Panc1 (cell line): ENCODE measurements at regions not wholly inside any gene's neighbourhood (a gene's known extent, or its start where the extent isn't known, plus 50 kb on each side); places are given as distances from the start of the nearest gene placed in this dataset.

Source experiments
- ATAC-seq: fragments of 200-7000 bp; cut with Tn5 transposase; 2 replicates; pipeline ENCODE4 v1.9.1; 2020; ENCODE audit warnings: mild to moderate bottlenecking, moderate library complexity
- BruUV-seq: library from RNA; stranded (reverse); fragments of 400-500 nt; replicated peaks from 2 replicates; lab custom pipeline; 2021; lab: Mats Ljungman, UMichigan
- CTCF ChIA-PET: fragments of 300-600 bp; sonication (Branson Sonifier 250); formaldehyde crosslinking; loops from one replicate; lab custom pipeline; 2022; ENCODE audit warnings: antibody characterized with exemption; lab: Charles Lee
- POLR2A ChIA-PET: fragments of 300-600 bp; sonication (Branson Sonifier 250); formaldehyde crosslinking; loops from one replicate; lab custom pipeline; 2022; ENCODE audit warnings: antibody characterized with exemption; lab: Charles Lee
- DNase-seq: peaks from one replicate; pipeline ENCODE4 v3.0.0-alpha.2; 2010; ENCODE audit warnings: low read depth, low spot score
- H3K27ac ChIP-seq: 2 replicates; pipeline ENCODE4 v1.5.1; 2011; ENCODE audit warnings: mild to moderate bottlenecking, low read length, inconsistent platforms
- H3K27me3 ChIP-seq: fragments of 200-500 bp; sonication (Bioruptor generic); 2 replicates; pipeline ENCODE4 v1.6.0; 2014; ENCODE audit warnings: low read length, inconsistent platforms; ENCODE audit not compliant: control insufficient read depth, insufficient read depth
- H3K36me3 ChIP-seq: fragments of 200-500 bp; sonication (Bioruptor generic); 2 replicates; pipeline ENCODE4 v1.5.1; 2014; ENCODE audit warnings: inconsistent platforms, mild to moderate bottlenecking, low read length, moderate library complexity; ENCODE audit not compliant: control insufficient read depth, insufficient read depth
- H3K4me1 ChIP-seq: 2 replicates; pipeline ENCODE4 v1.5.1; 2011; ENCODE audit warnings: inconsistent platforms, mild to moderate bottlenecking, low read length, moderate library complexity; ENCODE audit not compliant: control insufficient read depth, insufficient read depth
- H3K4me3 ChIP-seq, 2 experiments: 2 replicates each; pipeline ENCODE4 v1.5.1; 2011 to 2012; ENCODE audit warnings: low read depth in 2 of 2, low read length in 2 of 2, mild to moderate bottlenecking in 2 of 2, inconsistent platforms in 1 of 2, moderate library complexity in 1 of 2
- H3K9me3 ChIP-seq: fragments of 200-500 bp; sonication (Bioruptor generic); 2 replicates; pipeline ENCODE4 v1.5.1; 2014; ENCODE audit warnings: low read depth, mild to moderate bottlenecking, inconsistent platforms, low read length, moderate library complexity; ENCODE audit not compliant: control insufficient read depth, insufficient read depth
- POLR2AphosphoS5 ChIP-seq: IDR thresholded peaks from 2 replicates; pipeline ENCODE4 v1.6.1; 2012; ENCODE audit warnings: mild to moderate bottlenecking, low read depth, low read length, moderate library complexity
- SIN3A ChIP-seq: IDR thresholded peaks from 2 replicates; pipeline ENCODE4 v1.6.1; 2012; ENCODE audit warnings: low read depth, mild to moderate bottlenecking, low read length, moderate library complexity, borderline replicate concordance; ENCODE audit not compliant: insufficient read depth
- TCF7L2 ChIP-seq: IDR thresholded peaks from 2 replicates; pipeline ENCODE4 v1.6.1; 2011; ENCODE audit warnings: mild to moderate bottlenecking, low read depth, low read length, inconsistent platforms
- in situ Hi-C: cut with HindIII; loops from 2 replicates; pipeline ENCODE4 v1.10.0; 2016; ENCODE audit warnings: low sequenced_read_pairs, low pct_unique_long_range_greater_than_20kb
- intact Hi-C: fragments of 100-400 bp; cut with micrococcal nuclease; formaldehyde crosslinking; loops from one replicate; pipeline ENCODE4 v1.10.0; 2022; ENCODE audit not compliant: unreplicated experiment
- TF ChIP-seq, protein P1 (sequence below): fragments of 450-650 bp; IDR thresholded peaks from 2 replicates; pipeline ENCODE4 v1.5.1; 2017; ENCODE audit warnings: mild to moderate bottlenecking
- TF ChIP-seq, protein P2 (sequence below), 2 experiments: IDR thresholded peaks; 2 replicates each; pipeline ENCODE4 v1.6.1; 2011 to 2012; ENCODE audit warnings: low read depth in 2 of 2, control low read depth in 1 of 2, low read length in 1 of 2, mild to moderate bottlenecking in 1 of 2, moderate library complexity in 1 of 2; ENCODE audit not compliant: insufficient read depth in 1 of 2

DNA sequence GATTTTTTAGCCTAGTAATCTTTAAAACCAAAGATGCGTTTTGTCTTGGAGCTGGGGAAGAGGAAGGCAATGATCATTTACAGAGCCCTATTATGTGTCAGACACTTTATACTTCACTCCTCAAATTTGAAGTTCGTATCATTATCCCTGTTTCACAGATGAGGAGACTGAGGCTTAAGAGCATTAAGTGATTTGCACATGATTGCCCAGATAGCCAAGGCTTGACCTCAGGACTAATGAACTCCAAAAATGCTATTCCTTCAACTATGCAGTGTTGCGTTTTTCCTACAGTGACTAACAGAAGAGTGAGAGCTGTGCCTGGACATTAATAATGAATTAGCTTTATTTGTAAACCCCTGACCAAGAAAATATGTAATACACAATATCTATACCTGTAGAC lies 136.8 kb upstream of the EEA1 start:
- no TSS peak for BruUV-seq
- Histone ChIP-seq H3K27me3 (no peaks in the 10 kb centered on the region), H3K4me3 (no peak overlapping the region), H3K9me3 (no peaks in the 10 kb centered on the region), H3K4me1 (no peaks in the 10 kb centered on the region), H3K27ac (no peak overlapping the region), H3K36me3 (no peaks in the 10 kb centered on the region)
- DNase-seq (no peak), ATAC-seq (no peak)
- TF ChIP-seq SIN3A (no peak), TCF7L2 (no peak), POLR2AphosphoS5 (no peak)
- TF ChIP-seq, protein P1, sequence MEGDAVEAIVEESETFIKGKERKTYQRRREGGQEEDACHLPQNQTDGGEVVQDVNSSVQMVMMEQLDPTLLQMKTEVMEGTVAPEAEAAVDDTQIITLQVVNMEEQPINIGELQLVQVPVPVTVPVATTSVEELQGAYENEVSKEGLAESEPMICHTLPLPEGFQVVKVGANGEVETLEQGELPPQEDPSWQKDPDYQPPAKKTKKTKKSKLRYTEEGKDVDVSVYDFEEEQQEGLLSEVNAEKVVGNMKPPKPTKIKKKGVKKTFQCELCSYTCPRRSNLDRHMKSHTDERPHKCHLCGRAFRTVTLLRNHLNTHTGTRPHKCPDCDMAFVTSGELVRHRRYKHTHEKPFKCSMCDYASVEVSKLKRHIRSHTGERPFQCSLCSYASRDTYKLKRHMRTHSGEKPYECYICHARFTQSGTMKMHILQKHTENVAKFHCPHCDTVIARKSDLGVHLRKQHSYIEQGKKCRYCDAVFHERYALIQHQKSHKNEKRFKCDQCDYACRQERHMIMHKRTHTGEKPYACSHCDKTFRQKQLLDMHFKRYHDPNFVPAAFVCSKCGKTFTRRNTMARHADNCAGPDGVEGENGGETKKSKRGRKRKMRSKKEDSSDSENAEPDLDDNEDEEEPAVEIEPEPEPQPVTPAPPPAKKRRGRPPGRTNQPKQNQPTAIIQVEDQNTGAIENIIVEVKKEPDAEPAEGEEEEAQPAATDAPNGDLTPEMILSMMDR, result no peak
- TF ChIP-seq, protein P2, sequence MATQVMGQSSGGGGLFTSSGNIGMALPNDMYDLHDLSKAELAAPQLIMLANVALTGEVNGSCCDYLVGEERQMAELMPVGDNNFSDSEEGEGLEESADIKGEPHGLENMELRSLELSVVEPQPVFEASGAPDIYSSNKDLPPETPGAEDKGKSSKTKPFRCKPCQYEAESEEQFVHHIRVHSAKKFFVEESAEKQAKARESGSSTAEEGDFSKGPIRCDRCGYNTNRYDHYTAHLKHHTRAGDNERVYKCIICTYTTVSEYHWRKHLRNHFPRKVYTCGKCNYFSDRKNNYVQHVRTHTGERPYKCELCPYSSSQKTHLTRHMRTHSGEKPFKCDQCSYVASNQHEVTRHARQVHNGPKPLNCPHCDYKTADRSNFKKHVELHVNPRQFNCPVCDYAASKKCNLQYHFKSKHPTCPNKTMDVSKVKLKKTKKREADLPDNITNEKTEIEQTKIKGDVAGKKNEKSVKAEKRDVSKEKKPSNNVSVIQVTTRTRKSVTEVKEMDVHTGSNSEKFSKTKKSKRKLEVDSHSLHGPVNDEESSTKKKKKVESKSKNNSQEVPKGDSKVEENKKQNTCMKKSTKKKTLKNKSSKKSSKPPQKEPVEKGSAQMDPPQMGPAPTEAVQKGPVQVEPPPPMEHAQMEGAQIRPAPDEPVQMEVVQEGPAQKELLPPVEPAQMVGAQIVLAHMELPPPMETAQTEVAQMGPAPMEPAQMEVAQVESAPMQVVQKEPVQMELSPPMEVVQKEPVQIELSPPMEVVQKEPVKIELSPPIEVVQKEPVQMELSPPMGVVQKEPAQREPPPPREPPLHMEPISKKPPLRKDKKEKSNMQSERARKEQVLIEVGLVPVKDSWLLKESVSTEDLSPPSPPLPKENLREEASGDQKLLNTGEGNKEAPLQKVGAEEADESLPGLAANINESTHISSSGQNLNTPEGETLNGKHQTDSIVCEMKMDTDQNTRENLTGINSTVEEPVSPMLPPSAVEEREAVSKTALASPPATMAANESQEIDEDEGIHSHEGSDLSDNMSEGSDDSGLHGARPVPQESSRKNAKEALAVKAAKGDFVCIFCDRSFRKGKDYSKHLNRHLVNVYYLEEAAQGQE (IDR thresholded peaks at IDR 0.05; ENCODE audit: insufficient read depth in 1 of 2, low read depth in 2 of 2, low read length in 1 of 2), result no peak
- POLR2A ChIA-PET, result no interaction called here
- in situ Hi-C loops, result no loop called here
- CTCF ChIA-PET, result no interaction called here
- intact Hi-C loops, result no loop called here

DNA sequence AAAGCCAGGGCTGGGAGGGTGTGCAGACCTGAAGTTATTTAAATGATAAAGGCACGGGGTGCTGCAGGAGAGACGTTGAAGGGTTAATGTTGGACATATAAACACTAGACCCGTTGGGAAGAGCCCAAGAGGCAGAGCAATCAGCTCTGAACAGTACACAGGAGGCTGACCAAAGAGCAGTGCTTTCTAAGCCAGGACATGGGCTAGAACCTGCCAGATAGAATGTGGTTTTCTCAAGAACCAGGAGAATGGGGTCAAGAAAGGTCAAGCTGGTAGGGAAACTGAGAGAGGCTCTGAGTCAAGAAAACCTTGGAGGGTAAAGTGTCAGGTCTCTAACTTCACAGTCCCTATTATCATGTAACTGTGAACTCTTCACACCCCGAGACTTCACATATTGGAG lies 143.2 kb upstream of the EEA1 start:
- H3K4me3 ChIP-seq, result no peak overlapping the region
- no peaks in the 10 kb centered on the region for H3K9me3 ChIP-seq
- TF ChIP-seq, protein P1, result no peak
- TF ChIP-seq, protein P2 (IDR thresholded peaks at IDR 0.05; ENCODE audit: insufficient read depth in 1 of 2, low read depth in 2 of 2, low read length in 1 of 2), result no peak
- TF ChIP-seq SIN3A (no peak), TCF7L2 (no peak), POLR2AphosphoS5 (no peak)
- H3K27me3 ChIP-seq, result no peaks in the 10 kb centered on the region
- ChIA-PET POLR2A (no interaction called here), CTCF (no interaction called here)
- intact Hi-C loops (no loop called here), in situ Hi-C loops (no loop called here)
- BruUV-seq, result no TSS peak
- DNase-seq, result no peak
- ATAC-seq, result no peak
- H3K27ac ChIP-seq, result no peak overlapping the region
- no peaks in the 10 kb centered on the region for H3K4me1 ChIP-seq
- no peaks in the 10 kb centered on the region for H3K36me3 ChIP-seq
